ENCODE measurements at regions not wholly inside any gene's neighbourhood (a gene's known extent, or its start where the extent isn't known, plus 50 kb on each side); places are given as distances from the start of the nearest gene placed in this dataset.

- TF ChIP-seq MAX (CRISPR knock-in tag; IDR thresholded peaks at IDR 0.05) = no peak
- peak; percentile 57; the same call in 1 of the 2 replicates for TF ChIP-seq CTCF (IDR thresholded peaks at IDR 0.05)
- no peak for TF ChIP-seq TEAD4 (CRISPR knock-in tag; IDR thresholded peaks at IDR 0.05)
- TF ChIP-seq ATF3 (CRISPR knock-in tag; conservative IDR thresholded peaks at IDR 0.05) = no peak
- no peak for TF ChIP-seq SMAD4 (CRISPR knock-in tag; IDR thresholded peaks at IDR 0.05)
- TF ChIP-seq USF1 (CRISPR knock-in tag; IDR thresholded peaks at IDR 0.05) = no peak
- no peak for TF ChIP-seq SOX15 (CRISPR knock-in tag; IDR thresholded peaks at IDR 0.05)
- no peak for TF ChIP-seq NR2C2 (CRISPR knock-in tag; IDR thresholded peaks at IDR 0.05)
- no peak for TF ChIP-seq JUN (CRISPR knock-in tag; IDR thresholded peaks at IDR 0.05)
- TF ChIP-seq SMAD3 (CRISPR knock-in tag; IDR thresholded peaks at IDR 0.05; ENCODE audit: borderline replicate concordance) = no peak
Observed at GRCh38 chr12:25386831-25387731, 136.4 kb upstream of the KRAS start.
